HG03025 (cell line): ENCODE measurements at regions not wholly inside any gene's neighbourhood (a gene's known extent, or its start where the extent isn't known, plus 50 kb on each side); places are given as distances from the start of the nearest gene placed in this dataset.

ENCODE experiments used
- ATAC-seq: cut with Tn5 transposase; IDR thresholded peaks from one replicate; pipeline ENCODE4 v1.9.1; 2021; ENCODE audit warnings: mild to moderate bottlenecking, moderate library complexity; ENCODE audit not compliant: unreplicated experiment, low FRiP score

GRCh38 chr4:115720611-115721010 lies 607.2 kb upstream of the NDST4 start:
- no peak for ATAC-seq

DNA sequence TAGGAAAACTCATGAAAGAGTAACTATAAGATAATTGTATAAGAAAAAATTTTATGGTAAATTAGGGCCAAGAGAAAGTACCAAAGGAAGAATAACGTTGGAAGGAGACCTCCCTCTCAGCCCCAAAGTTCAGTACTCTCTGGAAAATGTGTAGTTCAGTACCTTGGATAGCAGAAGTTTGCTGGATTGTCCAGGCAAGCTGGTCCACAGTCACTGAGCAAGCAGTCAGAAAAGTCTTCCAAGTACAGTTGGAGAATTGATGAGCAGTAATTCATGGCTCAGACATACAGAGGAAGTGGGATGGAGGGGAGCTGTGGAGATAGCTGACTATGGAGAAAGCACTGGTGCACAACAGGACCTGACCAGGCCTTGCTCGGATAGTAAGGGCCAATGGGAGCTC lies 598.2 kb upstream of the NDST4 start:
- ATAC-seq, result no peak

- ATAC-seq, result no peak
Observed at GRCh38 chr4:115688961-115689360, 575.5 kb upstream of the NDST4 start.

- ATAC-seq, result no peak
Observed at GRCh38 chr4:115687052-115687755, 573.8 kb upstream of the NDST4 start.

- ATAC-seq, result no peak
Observed at GRCh38 chr4:115678425-115678941, 565.1 kb upstream of the NDST4 start.

- no peak for ATAC-seq
Observed at GRCh38 chr4:115675719-115676118, 562.3 kb upstream of the NDST4 start.

GRCh38 chr4:115674485-115674884 lies 561.1 kb upstream of the NDST4 start:
- ATAC-seq, result no peak

DNA sequence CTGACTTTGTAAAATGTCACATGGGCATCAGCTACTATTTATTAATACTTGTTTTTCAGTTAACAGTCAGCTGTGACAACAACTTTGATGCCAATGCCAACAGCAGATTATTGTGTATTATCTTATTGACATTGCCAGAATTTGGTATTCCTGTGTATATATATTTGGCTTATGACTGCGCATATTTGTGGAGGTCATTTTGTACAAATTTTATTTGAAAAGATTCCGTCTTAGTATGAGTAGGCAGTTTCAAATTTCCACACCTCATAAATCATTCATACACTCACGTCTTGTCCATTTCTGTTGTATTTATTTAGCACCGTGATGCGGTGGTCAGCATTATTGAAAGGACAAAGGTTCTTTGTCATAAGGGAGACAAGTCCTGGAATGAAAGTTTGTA lies 558.2 kb upstream of the NDST4 start:
- ATAC-seq, result no peak

GRCh38 chr4:115670930-115671329 lies 557.5 kb upstream of the NDST4 start:
- ATAC-seq, result no peak

GRCh38 chr4:115668396-115668795 lies 555.0 kb upstream of the NDST4 start:
- ATAC-seq, result no peak

GRCh38 chr4:115664285-115664684 lies 550.9 kb upstream of the NDST4 start:
- no peak for ATAC-seq

DNA sequence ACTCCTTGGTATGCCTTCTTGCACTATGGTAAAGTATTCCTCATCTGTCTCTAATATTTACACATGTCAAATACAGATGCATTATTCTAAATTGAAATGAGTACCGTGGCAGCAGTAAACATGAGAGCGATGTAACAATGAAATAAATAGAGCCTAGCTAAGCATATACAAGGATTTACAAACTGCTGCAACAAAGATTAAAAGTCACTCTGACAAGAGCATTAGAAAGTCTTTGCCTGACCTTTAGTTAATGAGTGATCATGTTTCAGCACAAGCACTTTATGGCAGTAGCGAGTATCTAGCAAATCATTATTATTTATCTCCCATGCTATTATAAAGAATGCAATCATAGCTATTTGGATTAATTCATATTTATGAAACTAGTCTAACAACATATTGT lies 547.0 kb upstream of the NDST4 start:
- ATAC-seq, result no peak

- ATAC-seq, result no peak
Observed at GRCh38 chr4:115657991-115658650, 544.7 kb upstream of the NDST4 start.

DNA sequence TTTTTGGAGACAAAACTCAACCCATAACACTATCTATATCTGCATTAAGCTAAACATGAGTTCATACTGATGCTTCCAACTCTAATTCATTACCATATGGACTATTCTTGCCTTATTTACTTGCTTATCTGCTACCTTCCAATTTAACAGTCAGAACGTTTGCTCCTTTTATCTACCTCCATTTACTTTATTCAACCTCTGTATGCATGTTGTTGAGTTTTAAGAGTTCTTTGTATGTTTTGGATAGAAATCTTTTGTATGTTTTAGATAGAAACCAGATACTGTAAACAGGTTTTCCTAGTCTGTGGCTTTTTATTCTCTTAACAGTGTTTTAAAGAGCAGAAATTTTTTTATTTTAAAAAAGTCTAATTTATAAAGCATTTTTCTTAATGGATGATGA lies 542.2 kb upstream of the NDST4 start:
- no peak for ATAC-seq

GRCh38 chr4:115648786-115649185 lies 535.4 kb upstream of the NDST4 start:
- ATAC-seq, result no peak

GRCh38 chr4:115629270-115629669 lies 515.9 kb upstream of the NDST4 start:
- ATAC-seq, result no peak

GRCh38 chr4:115609631-115610030 lies 496.2 kb upstream of the NDST4 start:
- ATAC-seq, result no peak

GRCh38 chr4:115607311-115607710 lies 493.9 kb upstream of the NDST4 start:
- ATAC-seq, result no peak

DNA sequence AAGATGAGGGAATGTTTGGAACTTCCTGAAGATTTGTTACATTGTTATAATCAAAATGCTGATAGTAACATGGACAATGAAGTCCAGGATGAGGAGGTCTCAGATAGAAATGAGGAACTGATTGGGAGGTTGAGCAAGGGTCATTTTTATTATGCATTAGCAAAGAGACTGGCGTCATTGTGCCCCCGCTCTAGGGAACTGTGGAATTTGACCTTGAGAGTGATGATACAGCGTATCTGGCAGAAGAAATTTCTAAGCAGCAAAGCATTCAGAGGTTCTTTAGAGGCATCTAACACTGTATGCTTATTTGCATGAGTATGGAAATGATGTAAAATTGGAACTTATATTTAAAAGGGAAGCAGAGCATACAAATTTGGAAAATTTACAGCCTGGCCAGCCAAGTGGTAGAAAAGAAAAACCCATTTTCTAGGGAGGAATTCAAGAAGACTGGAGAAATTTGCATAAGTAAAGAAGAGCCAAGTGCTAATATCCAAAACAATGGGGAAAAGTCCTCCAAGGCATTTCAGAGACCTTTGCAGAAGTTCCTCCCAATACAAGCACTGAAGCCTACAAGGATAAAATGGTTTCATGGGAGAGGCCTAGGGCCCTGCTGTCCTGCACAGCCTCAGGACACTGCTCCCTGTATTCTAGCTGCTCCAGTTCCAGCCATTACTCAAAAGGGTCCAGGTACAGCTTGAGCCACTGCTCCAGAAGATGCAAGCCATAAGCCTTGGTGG lies 483.0 kb upstream of the NDST4 start:
- no peak for ATAC-seq

DNA sequence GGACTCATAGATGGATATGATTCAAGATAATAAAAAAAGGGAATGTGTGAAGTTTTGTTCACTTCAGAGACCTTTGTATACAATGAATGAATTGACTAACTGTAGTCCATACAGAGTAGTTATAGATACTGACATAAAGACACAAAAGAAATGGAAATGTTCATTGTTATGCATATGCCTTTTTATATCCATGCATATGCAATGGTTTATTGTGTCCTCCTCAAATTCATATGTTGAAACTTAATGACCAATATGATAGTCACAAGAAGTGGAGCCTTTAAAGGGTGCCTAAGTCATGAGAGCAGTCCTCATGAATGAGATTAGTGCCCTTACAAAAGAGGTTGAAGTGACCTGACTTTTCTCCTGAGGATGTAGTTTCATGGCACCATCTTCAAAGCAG lies 467.5 kb upstream of the NDST4 start:
- ATAC-seq, result no peak

DNA sequence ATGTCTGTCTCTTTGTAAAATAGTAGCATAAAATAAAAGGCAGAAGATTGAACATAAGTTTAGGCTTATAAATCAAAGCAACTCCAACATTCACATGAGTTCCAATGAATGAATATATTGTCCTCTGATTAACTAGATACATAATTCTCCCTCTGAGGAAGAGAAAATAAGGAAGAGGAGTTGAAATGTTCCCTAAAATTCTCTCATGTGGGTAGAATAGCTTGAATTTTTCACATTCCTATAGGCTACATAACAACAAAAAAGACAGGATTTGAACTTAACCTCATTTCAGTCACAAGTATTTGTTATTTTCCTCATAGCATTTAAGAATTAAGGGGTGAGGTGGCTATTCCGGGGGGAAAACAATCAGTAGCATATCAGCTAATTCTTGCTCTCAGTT lies 462.4 kb upstream of the NDST4 start:
- ATAC-seq, result no peak
